Activated T-helper 2 cell treated with anti-CD3 and anti-CD28 coated beads, Interferon-gamma antibody, Interleukin-2, Interleukin-4, amounts not matched to agents 10 μg/mL and 5 μg/mL and 100 μg/mL, durations not matched to agents 14 hours and 24 hours and 36 hours (primary cell): ENCODE measurements at regions not wholly inside any gene's neighbourhood (a gene's known extent, or its start where the extent isn't known, plus 50 kb on each side); places are given as distances from the start of the nearest gene placed in this dataset.

Experiments used
- DNase-seq: peaks from one replicate; pipeline ENCODE4 v3.0.0; 2021; ENCODE audit warnings: low spot score
- H3K27ac Mint-ChIP-seq: one replicate; pipeline ENCODE4 v1.8.0; 2021; ENCODE audit warnings: mixed read lengths
- H3K27me3 Mint-ChIP-seq: one replicate; pipeline ENCODE4 v1.8.0; 2021; ENCODE audit warnings: low read depth, mixed read lengths
- H3K36me3 Mint-ChIP-seq: one replicate; pipeline ENCODE4 v1.8.0; 2021; ENCODE audit warnings: low read depth, mixed read lengths
- H3K4me1 Mint-ChIP-seq: one replicate; pipeline ENCODE4 v1.8.0; 2021; ENCODE audit warnings: low read depth, mixed read lengths
- H3K4me3 Mint-ChIP-seq: one replicate; pipeline ENCODE4 v1.8.0; 2021; ENCODE audit warnings: low read depth, mild to moderate bottlenecking, moderate library complexity, mixed read lengths
- H3K9me3 Mint-ChIP-seq: one replicate; pipeline ENCODE4 v1.8.0; 2021; ENCODE audit warnings: mixed read lengths
- intact Hi-C: fragments of 100-400 bp; cut with micrococcal nuclease; formaldehyde crosslinking; loops from one replicate; pipeline ENCODE4 v1.15.1; 2023

DNA sequence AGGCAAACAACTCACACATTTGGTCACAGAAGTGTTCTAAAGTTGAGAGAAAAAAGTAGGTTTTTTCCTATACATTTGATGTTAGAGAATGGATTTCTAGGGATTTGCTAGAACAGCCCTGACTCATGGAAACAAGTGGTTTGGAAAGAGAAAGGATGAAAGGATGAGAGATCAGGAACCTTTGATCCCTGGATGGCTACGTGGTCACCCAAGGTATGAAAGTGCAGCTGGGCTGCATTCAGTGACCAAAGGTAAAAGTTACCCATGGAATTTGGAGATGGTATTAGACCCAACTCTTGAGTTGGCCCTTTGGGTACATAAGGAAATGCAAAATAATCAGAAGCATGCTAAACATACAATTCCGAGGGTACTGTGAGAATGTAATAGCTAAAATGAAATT, 61.3 kb upstream of the SPIN1 start:
- intact Hi-C loops = loop anchor here (10.0 kb wide), 1 partner anchor 508 kb away; no protein-coding TSS in a partner anchor
- Mint-ChIP-seq H3K9me3 (peaks cover 8% of the 10 kb centered on the region), H3K4me3 (no peak overlapping the region), H3K27me3 (peaks cover 6% of the 10 kb centered on the region), H3K36me3 (peaks cover 15% of the 10 kb centered on the region), H3K4me1 (peaks cover 37% of the 10 kb centered on the region), H3K27ac (no peak overlapping the region)
- no peak for DNase-seq

DNA sequence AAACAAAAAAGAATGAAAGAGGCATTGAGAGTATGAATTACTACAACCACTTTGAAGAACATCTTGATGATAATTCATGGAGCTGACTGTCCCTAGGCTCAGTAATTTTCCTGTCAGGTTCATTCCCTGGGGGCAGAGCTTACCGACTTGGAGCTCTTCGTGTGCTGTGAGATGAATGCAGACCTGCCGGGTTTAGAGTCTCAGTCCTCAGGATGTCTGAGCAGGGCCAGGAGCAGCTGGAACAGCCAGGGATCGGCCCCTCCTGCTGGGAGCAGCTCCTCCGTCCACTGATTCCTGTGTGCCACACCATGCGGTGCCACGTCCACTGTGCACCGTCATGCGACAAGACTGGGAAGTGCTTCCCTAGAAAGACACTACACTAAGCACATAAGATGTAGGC, 62.2 kb upstream of the SPIN1 start:
- peaks cover 6% of the 10 kb centered on the region for H3K27me3 Mint-ChIP-seq
- peaks cover 43% of the 10 kb centered on the region for H3K4me1 Mint-ChIP-seq
- peaks cover 8% of the 10 kb centered on the region for H3K9me3 Mint-ChIP-seq
- DNase-seq = no peak
- intact Hi-C loops = loop anchor here (10.0 kb wide), 1 partner anchor 509 kb away; no protein-coding TSS in a partner anchor
- H3K36me3 Mint-ChIP-seq = peaks cover 15% of the 10 kb centered on the region
- H3K27ac Mint-ChIP-seq = no peak overlapping the region
- H3K4me3 Mint-ChIP-seq = no peak overlapping the region

DNA sequence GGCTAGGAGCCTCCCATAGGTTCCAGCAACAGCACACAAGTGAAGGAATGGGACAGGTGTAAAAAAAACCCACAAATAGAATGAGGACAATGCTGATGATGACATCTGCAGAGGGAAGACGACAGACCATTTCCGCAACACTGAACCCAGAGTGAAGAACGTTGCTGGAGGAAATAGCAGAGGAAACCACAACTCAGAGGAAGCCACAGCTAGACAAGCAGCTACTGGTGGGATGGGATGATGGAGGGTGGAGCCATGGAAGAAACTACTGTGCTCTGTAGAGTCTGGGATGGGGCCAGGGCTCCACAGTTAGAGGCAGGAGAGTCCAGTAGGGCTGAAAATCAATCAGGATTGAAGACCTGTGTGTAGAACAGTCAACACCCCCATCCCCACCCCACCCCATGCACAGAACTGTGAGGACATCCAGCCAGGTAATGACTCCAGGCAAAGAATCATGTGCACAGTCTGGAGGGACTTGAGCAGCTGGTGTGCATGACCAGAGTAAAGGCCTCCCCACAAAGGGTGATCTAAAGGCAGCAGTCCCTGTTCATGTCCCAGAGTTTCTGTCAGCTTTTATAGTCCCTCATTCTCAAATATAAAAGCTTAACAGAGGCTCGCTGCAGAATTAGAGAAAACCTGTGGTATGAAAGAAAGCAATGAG, 65.2 kb upstream of the SPIN1 start:
- H3K27me3 Mint-ChIP-seq = peaks cover 6% of the 10 kb centered on the region
- intact Hi-C loops = loop anchor here (1.0 to 10.0 kb wide), 3 partner anchors 11 to 512 kb away; no protein-coding TSS in a partner anchor
- H3K9me3 Mint-ChIP-seq = peaks cover 4% of the 10 kb centered on the region
- H3K4me1 Mint-ChIP-seq = peaks cover 46% of the 10 kb centered on the region
- peak; percentile 71 for DNase-seq
- H3K4me3 Mint-ChIP-seq = peak overlapping the region; percentile 1
- H3K36me3 Mint-ChIP-seq = peaks cover 15% of the 10 kb centered on the region
- H3K27ac Mint-ChIP-seq = peak overlapping the region; percentile 83

DNA sequence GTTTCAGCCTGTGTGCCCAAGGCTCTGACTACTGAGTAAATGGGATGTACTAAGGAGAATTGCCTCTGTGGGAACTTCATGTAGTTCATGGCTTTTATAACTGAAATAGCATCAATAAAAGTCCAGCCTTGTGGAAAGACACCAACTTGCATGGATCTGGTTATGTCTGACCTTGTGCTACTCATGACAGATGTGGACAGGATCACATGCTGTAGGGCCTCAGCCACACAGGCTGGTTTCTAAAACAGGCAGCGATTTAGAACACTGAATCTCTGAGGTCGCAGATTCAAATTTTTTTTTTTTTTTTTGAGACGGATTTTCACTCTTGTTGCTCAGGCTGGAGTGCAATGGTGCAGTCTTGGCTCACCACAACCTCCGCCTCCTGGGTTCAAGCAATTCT, 66.5 kb upstream of the SPIN1 start:
- peaks cover 1% of the 10 kb centered on the region for H3K9me3 Mint-ChIP-seq
- intact Hi-C loops = loop anchor here (2.0 to 10.0 kb wide), 2 partner anchors 17 to 513 kb away; no protein-coding TSS in a partner anchor
- H3K36me3 Mint-ChIP-seq = peaks cover 11% of the 10 kb centered on the region
- no peak overlapping the region for H3K4me3 Mint-ChIP-seq
- peak overlapping the region; percentile 52 for H3K27ac Mint-ChIP-seq
- no peak for DNase-seq
- H3K4me1 Mint-ChIP-seq = peaks cover 40% of the 10 kb centered on the region
- H3K27me3 Mint-ChIP-seq = peaks cover under 1% of the 10 kb centered on the region

DNA sequence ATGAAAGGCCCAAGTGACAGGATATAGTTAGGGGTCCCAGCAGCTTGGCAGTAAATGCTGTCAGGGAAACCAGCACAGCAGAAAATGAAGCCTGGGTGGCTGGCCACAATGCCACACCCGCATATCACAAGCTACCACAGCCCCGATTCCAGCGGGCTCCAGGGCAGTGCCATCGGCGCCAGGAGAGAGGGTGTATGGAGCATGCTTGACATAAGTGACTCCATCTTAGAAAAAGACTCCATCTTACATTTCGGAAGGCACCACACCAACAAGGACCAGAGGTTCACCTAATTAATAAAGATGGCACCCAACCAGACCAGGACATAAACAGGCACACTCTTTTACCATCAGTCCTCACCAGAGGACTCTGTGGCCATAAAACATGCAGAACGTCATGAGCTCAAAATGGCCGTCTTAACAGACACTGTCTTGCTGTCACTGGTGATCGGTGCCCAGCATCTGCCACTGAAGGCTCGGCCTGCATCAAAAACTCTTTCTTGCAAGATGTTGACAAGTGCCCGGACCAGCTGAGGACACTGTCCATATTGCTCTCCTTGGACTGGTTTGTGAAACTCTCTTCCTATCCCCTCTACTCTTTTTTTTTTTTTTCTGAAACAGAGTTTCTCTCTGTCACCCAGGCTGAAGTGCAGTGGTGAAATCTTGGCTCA, 67.4 kb upstream of the SPIN1 start:
- H3K27me3 Mint-ChIP-seq = no peaks in the 10 kb centered on the region
- no peak for DNase-seq
- no peaks in the 10 kb centered on the region for H3K9me3 Mint-ChIP-seq
- peaks cover 37% of the 10 kb centered on the region for H3K4me1 Mint-ChIP-seq
- H3K27ac Mint-ChIP-seq = no peak overlapping the region
- peaks cover 10% of the 10 kb centered on the region for H3K36me3 Mint-ChIP-seq
- intact Hi-C loops = loop anchor here (10.0 kb wide), 1 partner anchor 514 kb away; no protein-coding TSS in a partner anchor
- no peak overlapping the region for H3K4me3 Mint-ChIP-seq

DNA sequence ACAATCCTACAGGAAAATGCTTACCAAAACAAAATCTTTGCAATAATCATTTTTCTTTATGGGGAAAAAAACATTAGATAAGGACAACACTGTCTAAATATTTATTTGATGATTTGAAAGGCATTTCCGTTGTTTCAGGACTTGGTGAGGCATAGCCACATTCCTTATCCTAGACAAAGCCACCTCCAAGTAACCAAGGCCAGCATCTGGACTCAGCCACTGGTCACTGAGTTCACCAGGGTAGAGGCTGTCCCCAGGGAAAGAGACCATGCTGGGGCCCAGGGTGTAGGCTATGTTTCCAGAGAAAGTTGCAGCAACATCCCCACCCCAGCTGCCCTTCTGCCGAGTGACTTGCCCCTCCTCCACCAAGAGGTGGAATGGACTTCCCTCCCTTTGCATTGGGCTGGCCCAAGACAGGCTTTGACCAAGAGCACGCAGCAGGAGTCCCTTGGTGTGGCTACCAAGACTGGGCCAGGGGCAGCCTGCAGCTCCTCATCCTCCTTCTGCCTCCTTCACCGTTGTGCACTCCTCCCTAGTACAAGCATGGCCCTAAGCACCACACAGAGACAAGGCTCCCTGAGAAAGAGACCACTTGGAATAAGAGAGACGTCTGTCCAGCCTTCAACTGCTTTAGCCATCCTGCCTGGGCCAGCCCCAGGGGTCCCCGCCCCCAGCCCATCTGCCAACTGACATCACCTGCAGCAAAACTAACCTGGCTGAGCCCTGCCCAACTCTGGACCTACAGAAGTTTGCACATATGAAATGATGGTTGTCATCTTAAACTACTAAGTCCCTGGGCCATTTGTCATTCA, 68.1 kb upstream of the SPIN1 start:
- no peak overlapping the region for H3K27ac Mint-ChIP-seq
- intact Hi-C loops = loop anchor here (10.0 kb wide), 1 partner anchor 515 kb away; no protein-coding TSS in a partner anchor
- no peak for DNase-seq
- peaks cover 36% of the 10 kb centered on the region for H3K4me1 Mint-ChIP-seq
- no peak overlapping the region for H3K4me3 Mint-ChIP-seq
- H3K9me3 Mint-ChIP-seq = no peaks in the 10 kb centered on the region
- H3K27me3 Mint-ChIP-seq = no peaks in the 10 kb centered on the region
- H3K36me3 Mint-ChIP-seq = peaks cover 10% of the 10 kb centered on the region

DNA sequence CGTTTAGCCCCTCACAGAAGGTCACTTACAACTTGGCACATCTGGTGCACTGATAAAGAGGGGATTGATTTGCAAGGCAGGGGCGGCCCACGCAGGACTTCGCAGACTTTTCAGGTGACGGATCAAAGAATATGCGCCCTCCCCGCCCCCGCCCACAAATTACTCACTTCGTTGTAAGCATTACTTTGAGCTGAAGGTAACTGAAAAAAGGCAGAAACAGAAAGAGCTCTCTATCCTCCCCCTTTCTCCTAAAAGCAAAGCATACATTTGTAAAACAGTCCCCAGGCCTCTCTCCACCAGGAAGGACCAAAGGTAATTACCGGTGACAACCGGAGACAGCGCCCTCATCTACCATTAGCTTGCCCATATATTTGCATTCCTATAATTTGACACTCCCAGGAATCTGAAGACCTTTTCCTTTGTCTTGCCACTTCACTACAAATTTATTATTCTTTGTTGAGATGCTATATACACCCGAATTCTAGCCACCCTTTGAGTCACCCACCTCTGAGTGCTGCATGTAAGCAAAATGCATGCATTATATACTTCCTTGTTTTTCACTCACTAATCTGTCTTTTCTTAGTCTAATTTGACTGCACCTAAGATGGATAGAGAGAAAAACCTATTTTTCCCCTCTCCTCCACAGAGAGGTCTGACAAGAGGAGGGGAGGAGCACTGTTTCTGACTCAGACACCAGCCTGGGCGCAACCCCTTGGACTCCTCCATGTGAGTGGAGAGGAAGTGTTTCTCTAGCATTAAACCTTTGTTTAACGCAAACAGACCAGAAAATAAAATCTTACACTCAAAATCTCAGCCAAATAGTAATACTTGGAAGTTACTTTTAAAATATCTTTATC, 74.7 kb upstream of the SPIN1 start:
- no peaks in the 10 kb centered on the region for H3K9me3 Mint-ChIP-seq
- no peak for DNase-seq
- H3K4me3 Mint-ChIP-seq = peak overlapping the region; percentile 37
- no peaks in the 10 kb centered on the region for H3K27me3 Mint-ChIP-seq
- peaks cover 3% of the 10 kb centered on the region for H3K36me3 Mint-ChIP-seq
- H3K4me1 Mint-ChIP-seq = peaks cover 47% of the 10 kb centered on the region
- intact Hi-C loops = loop anchor here (1.0 kb wide), 1 partner anchor 74 kb away; no protein-coding TSS in a partner anchor
- peak overlapping the region; percentile 91 for H3K27ac Mint-ChIP-seq

DNA sequence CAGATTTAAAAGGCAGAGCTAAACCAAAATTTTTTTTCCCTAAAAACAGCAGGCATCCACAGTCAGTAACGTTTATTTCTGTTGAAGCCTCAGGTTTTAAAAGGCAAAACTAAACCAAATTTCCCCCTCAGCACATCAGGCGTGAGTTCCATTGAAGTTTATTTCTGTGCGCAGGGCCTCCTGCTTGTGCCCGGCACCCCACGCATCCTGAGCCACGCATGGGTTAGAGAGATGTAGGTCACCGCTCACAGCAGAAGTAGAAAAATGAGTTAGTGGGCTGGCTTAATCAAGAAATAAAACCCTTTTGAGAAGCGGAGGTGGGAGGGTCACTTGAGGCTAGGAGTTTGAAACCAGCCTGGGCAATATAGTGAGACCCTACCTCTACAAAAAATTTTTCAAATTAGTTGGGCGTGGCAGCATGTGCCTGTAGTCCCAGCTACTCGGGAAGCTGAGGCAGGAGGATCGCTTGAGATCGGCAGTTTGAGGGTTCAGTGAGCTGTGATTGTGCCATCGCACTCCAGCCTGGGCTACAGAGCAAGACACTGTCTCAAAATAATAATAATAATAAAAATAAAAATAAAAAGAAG, 75.6 kb upstream of the SPIN1 start:
- H3K4me3 Mint-ChIP-seq = peak overlapping the region; percentile 27
- no peak for DNase-seq
- peaks cover 3% of the 10 kb centered on the region for H3K36me3 Mint-ChIP-seq
- intact Hi-C loops = loop anchor here (1.0 kb wide), 3 partner anchors 8 to 75 kb away; no protein-coding TSS in a partner anchor
- peaks cover 51% of the 10 kb centered on the region for H3K4me1 Mint-ChIP-seq
- no peaks in the 10 kb centered on the region for H3K9me3 Mint-ChIP-seq
- peak overlapping the region; percentile 91 for H3K27ac Mint-ChIP-seq
- no peaks in the 10 kb centered on the region for H3K27me3 Mint-ChIP-seq

DNA sequence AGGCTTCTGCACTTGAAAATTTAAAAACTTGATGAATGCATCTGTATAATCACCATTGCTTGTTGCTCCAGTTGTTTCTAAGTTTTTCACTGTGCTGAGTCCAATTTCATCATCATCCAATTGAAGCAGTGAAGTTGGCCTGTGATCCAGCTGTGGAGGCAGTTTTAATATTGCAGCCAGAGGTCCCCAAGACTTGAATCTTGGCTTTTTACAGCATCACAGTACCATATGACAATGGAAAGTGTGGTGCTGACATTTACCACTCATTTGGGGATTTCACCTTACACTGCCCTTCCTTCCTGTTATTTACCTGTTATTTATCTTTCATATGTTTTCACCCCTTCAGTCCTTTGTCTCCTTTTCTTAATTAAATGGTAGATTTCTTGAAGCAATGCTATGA, 76.2 kb upstream of the SPIN1 start:
- intact Hi-C loops = loop anchor here (1.0 kb wide), 2 partner anchors 8 to 11 kb away; no protein-coding TSS in a partner anchor
- Mint-ChIP-seq H3K9me3 (no peaks in the 10 kb centered on the region), H3K4me1 (peaks cover 54% of the 10 kb centered on the region), H3K36me3 (peaks cover 3% of the 10 kb centered on the region), H3K4me3 (peak overlapping the region; percentile 27), H3K27ac (peak overlapping the region; percentile 91), H3K27me3 (peaks cover 3% of the 10 kb centered on the region)
- no peak for DNase-seq

DNA sequence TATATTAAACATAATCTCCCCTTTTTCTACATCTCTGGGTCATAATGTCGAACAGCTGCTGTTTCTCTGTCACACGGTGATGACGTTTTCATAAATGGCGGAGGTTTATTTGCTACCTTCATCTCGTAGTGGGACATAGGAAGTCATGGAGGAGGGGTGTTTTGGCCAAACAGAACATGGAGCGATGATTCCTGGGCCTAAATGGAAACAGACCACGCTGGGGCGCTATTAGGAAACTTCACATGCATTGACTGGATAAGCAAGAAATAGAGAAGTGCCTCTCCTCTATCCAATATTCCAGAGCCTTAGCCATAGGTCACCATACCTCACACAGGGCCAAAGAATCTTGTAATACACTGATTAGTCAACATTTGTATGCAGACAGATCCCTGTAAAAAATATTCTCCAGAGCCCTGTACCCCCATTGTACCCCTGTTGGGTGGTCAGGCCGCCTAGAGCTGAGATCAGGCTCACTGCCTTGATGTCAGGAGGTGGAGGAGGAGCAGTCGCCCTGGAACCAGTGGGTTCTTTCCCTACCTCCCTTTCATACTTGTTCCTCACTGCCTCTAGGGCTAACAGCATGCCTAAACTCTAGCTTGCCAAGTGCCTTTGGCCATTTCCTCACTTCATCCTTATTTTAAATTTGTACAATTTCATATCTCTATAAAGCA, 77.8 kb upstream of the SPIN1 start:
- Mint-ChIP-seq H3K36me3 (peaks cover 3% of the 10 kb centered on the region), H3K9me3 (no peaks in the 10 kb centered on the region), H3K27me3 (peaks cover 3% of the 10 kb centered on the region), H3K4me3 (no peak overlapping the region), H3K4me1 (peaks cover 57% of the 10 kb centered on the region), H3K27ac (no peak overlapping the region)
- DNase-seq = no peak
- intact Hi-C loops = no loop called here

DNA sequence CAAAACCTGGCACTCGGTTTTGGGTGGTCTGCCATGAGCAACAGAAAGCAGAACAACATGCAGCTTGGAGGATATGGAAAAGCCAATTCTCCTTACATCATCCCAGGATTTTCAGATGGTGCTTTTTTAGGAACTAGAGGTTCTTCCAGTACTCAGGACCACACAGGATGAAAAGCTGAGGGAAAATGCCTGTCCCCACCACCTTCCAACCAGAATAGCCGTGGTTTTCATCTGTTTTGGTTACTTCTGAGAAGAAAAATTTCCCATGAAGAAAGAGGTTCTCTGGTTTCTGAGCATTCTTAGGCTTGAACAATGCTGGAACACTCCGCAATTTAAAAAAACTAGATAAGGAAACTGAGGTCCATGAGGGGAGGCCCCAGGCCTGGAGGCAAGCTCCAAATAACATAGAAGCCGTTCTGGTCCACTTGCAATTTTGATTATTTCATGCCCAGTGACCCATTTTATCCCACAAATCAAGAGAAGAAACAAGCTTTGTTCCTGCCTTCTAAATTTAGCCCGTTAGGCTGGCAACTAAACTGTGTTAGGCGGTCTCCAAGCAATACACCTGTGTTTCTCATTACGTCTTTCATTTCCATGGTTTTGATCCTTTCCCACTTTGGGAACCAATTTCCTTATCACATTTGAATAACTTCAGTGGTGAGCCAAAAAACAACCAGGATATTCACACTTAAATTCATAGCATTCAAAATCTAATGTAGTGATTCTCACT, 79.2 kb upstream of the SPIN1 start:
- Mint-ChIP-seq H3K27ac (no peak overlapping the region), H3K9me3 (no peaks in the 10 kb centered on the region), H3K4me1 (peaks cover 68% of the 10 kb centered on the region), H3K27me3 (peaks cover 3% of the 10 kb centered on the region), H3K4me3 (no peak overlapping the region), H3K36me3 (peaks cover 3% of the 10 kb centered on the region)
- intact Hi-C loops = loop anchor here (10.0 kb wide), 3 partner anchors 676 to 934 kb away; no protein-coding TSS in a partner anchor
- no peak for DNase-seq
